SK-N-DZ (cell line): ENCODE measurements at regions not wholly inside any gene's neighbourhood (a gene's known extent, or its start where the extent isn't known, plus 50 kb on each side); places are given as distances from the start of the nearest gene placed in this dataset.
"Not testable (repeated sequence)": the region's sequence is repeated elsewhere in the genome, so short reads cannot be mapped to it uniquely, and the experiment has no call there.

Source experiments
- DNase-seq: peaks from one replicate; pipeline ENCODE4 v3.0.0-alpha.2; 2015; ENCODE audit warnings: low spot score

DNA sequence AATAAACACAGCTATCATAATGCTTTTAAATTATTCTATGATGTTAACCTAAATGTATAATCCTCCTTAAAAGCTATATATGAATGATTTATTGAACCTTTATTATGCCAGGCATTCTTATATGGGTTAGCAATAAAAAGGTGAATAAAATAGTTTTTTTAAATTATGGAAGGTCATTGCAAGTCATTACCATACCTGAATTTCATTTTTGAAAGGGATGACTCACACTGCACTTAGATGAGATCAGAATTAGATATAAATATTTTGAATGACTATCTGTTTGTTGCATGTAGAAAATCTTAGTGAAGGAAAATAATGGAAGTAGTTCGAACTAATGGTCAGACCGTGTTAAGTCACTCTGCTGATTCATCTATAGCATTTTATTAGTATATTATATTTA, 822.3 kb downstream of the LUZP2 start:
- no peak for DNase-seq

DNA sequence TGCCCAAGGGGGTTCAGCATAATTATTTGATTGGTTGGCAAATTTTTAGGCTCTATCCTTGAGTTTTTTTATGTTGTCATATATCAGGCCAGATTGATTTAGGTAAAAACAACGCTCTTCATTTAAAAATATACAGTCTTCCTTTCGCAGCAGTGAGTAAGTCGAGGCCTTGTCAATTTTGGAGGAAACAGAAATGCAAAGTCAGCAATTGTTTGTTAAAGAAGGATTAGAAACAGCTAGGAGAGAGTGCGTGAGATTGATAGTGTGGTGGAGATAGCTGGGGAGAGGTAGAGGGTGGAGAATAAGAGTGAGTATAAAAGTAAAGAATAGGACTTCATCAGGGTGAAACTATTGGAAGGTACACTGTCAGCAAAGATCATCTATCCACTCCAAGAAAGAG, 830.8 kb downstream of the LUZP2 start:
- no peak for DNase-seq

DNA sequence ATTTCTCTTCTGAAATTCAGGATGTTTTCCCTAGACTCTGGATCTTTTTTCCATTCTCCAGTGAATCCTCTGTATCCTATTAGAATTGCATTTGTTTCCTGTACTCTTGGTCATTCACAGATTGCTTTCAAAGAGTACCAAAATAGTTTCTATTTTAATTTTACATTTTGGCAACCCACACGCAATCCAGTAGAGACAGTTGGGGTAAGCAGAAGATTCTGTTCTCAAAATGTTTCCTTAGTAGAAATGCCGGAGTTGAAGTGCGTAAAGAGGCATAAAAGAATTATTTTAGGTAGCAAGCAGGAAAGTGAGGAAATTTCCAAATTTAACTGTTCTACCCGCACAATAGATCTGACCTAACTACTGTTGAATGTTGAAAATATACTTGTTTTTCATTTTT, 842.4 kb downstream of the LUZP2 start:
- no peak for DNase-seq

- DNase-seq = no peak
Observed at GRCh38 chr11:25349537-25349936, 852.7 kb downstream of the LUZP2 start.

DNA sequence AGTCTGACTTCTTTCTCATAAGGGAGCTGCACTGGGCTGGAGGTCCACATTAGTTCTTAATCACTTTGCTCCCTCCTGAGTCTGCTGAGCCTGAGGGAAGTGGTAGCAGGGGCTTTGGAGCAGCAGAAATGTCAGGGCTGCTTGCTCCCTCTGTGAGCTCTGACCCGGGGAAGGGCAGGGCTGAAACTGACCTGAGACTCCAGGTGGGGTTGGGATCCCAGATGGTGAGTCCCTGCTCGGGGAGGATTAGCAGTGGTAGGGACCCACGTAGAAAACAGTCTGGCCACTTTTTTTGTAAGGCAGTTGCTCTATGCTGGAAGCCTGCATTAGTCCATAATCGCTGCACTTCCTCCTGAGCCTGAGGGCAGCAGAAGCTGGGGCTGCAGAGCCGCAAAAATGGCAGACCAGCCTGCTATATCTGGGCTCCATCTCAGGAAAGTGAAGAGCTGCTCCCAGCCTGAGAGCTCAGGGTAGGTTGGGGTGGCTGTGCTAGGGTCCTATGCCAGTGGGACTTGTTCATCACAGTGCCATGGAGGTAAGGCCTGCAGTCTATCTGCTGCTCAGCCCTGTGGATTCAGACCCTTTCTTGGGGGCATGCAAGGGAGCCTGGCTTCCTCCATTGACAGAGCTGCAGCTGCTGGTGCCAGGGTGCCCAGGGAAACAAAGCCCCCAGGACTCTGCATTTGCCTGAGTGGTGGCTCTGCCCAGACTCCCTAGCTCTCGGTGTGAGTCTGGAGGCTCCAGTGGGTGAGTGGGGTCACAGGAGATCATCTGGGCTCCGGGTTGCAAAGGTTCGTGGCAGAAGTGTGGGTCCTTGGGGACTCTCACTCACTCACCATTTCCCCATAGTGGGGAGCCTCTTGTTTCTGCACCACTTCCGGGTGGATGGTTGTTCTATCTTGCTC, 854.3 kb downstream of the LUZP2 start:
- no peak for DNase-seq

DNA sequence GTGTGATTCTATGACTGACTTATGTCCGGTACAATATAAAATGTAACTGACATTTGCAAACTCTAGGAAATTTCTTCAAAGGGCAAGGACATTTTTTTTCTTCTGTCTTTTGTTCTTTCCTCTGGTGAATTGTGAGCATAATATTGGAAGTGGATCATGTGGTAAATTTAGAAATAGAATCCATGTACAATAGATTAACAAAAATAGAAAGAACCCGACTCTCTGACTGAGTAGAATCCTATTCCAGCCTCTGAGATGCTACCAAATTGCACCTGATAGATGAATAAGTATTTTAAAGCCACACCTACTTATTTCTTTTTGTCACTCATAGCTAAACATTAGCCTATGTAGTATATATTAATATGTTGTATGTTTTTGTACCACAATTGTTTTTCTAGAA, 860.3 kb downstream of the LUZP2 start:
- DNase-seq = no peak

- no peak for DNase-seq
Observed at GRCh38 chr11:25377466-25377865, 880.6 kb downstream of the LUZP2 start.

GRCh38 chr11:25396847-25397246, 900.0 kb downstream of the LUZP2 start:
- no peak for DNase-seq

DNA sequence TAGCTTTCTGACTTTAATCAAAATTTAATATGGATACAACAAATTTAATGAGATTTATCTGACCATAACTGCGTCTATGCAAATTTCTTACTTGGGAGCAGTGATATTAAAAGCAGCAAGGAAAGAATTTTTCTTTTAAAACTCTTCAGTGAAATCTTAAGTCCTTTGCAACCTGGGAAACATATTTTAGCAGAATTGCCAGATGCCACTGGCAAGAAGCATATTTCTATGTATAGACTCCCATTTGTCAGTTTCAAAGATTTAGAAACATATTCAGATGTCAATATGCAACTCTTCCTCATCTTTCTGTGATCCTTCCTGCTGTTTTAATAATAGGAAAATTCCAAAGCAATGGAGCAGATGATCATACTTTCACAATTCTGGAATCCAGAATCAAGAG, 911.3 kb downstream of the LUZP2 start:
- no peak for DNase-seq

DNA sequence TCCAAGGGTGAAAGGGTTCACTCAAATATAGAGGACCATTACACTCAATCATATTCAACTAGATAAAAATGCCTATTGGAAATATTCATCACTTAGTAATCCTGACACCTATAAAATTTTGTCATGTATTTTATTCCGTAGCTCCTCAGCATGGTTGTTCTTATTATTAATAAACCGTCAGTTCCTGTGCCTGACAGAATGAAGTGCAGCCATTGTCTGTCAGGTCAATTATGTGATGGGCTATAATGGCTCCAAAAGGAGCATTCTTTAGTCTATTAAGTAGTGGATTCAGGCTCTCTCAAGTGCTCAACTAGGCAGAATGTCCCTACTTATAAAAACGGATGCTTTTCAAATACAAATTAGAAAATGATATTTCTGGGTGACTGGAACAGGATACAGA, 916.1 kb upstream of the ANO3 start:
- DNase-seq = no peak

- DNase-seq = no peak
Observed at GRCh38 chr11:25423436-25424199, 908.3 kb upstream of the ANO3 start.

DNA sequence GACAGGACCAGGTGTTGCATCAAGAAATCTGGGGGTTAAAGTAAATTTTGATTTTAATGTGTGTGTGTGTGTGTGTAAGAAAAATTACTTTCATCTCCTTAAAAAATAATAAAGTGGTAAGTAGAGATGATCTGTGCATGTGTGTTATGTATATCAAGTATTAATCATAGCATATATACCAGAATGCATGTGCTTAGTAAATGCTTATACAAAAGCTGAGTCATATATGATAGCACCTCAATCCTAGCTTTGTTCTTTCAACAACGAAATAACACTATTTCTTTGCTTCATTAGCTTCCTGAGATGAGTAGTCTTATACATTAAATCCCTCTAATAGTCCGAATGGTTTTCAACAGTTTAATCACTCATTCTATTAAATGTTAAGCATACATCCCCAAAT, 899.6 kb upstream of the ANO3 start:
- DNase-seq = no peak

- DNase-seq = no peak
Observed at GRCh38 chr11:25435197-25435596, 896.7 kb upstream of the ANO3 start.

DNA sequence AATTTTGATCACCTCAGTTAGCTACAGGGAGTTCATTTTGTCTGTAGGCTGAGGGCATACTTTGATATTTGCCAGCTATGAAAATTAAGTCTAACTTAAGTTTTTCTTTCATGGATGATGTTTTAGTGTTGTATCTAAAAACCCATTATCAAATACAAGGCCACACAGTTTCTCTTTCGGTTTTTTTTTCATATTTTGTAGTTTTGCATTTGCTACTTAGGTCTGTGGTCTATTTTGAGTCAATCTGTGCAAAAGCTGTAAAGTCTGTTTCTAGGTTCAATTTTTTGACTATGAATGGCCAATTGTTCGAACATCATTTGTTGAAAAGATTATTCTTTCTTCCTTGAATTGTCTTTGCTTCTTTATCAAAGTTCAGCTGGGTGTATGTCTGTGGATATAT, 895.6 kb upstream of the ANO3 start:
- DNase-seq = no peak

GRCh38 chr11:25441421-25441820, 890.5 kb upstream of the ANO3 start:
- DNase-seq = no peak

DNA sequence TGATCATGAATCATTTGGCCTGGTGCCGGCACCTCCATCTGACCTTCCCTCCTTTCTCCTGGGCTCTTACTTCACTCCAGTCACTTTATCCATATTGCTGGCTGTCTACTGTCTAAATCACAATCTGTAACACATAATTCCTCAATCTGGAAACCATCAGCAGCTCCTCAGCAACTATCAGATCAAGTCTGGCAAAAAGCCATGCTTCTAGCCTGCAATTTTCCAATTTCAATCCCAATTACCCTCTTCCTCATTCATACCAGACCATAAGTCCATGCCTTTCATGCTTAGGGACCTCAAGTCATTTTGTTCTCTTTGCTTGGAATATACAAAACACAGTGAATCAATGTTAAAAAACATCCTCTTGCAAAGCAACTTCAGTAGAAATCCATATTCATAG, 882.8 kb upstream of the ANO3 start:
- peak; percentile 97 for DNase-seq

DNA sequence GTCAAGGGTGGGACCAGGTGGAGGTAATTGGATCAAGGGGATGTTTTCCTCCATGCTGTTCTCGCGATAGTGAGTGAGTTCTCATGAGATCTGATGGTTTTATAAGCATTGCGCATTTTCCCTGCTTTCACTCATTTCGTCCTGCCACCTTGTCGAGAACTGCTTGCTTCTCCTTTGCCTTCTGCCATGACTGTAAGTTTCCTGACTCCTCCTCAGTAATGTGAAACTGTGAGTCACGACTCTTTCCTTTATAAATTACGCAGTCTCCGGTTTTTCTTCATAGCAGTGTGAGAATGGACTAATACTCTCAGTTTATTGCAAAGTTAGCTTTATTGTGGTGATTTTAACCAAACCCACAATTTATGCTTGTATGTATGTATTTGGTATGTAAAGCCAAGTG, 878.5 kb upstream of the ANO3 start:
- no peak for DNase-seq

DNA sequence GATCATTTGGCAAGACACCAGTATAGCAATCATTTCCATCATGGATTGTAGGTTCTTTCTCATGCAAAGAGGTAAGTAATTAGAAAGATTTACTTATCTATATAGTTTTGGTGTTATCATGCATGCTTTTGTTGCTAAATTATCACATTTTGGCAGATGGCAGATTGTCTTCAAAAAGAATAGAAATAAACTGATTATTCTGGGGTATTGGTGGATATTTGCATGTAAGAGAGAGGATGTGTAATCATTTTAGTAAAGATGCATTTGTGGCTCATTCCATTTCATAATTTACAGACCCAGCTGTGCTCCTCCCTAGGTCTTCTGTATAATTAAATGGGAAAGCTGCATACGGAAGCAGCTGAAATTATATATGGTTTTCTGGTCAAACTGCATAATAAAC, 875.7 kb upstream of the ANO3 start:
- no peak for DNase-seq

- peak; percentile 4 for DNase-seq
Observed at GRCh38 chr11:25483915-25484635, 847.9 kb upstream of the ANO3 start.

- DNase-seq = no peak
Observed at GRCh38 chr11:25485315-25485714, 846.6 kb upstream of the ANO3 start.

DNA sequence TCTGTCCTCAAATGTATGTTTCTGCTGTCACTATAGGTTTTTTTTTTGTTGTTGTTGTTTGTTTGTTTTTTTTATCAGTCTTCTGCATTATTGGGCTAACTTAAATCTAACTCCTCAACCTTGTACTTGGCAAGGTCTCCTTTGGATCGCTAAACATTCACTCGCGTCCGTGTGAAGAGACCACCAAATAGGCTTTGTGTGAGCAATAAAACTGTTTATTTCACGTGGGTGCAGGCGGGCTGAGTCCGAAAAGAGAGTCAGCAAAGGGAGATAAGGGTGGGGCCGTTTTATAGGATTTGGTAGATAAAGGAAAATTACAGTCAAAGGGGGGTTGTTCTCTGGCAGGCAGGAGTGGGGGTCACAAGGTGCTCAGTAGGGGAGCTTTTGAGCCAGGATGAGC, 845.6 kb upstream of the ANO3 start:
- DNase-seq = not testable (repeated sequence)

GRCh38 chr11:25488176-25488575, 843.8 kb upstream of the ANO3 start:
- DNase-seq = not testable (repeated sequence)
